ENCODE measurements at regions not wholly inside any gene's neighbourhood (a gene's known extent, or its start where the extent isn't known, plus 50 kb on each side); places are given as distances from the start of the nearest gene placed in this dataset.

DNA sequence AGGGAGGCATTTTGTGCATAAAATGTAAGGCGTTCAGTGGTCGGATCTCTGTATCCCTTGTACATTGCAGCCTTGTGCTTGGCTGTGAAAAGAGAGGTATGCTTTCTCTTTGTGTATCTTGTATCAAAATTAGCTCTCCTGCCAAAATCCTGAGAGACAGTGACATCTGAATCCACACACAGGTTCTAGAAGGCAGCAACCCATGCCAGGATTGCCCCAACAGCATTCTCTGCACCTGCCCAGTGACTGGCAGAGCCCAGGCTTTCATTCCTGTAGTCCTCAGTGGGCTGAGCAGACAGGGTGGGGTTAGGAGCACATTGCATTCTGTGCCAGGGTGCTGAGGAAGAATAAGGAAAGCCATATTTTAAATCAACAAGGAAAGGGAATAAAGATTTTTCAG lies 740.3 kb upstream of the RAB6C start:
- Histone ChIP-seq H3K9me3 (ENCODE audit: control insufficient read depth, insufficient read depth, low read length) (no peaks in the 10 kb centered on the region), H4K20me1 (ENCODE audit: control insufficient read depth, insufficient read depth, low read depth, low read length) (no peaks in the 10 kb centered on the region), H3F3A (ENCODE audit: control insufficient read depth, insufficient read depth) (no peaks in the 10 kb centered on the region), H3K4me2 (ENCODE audit: low read length) (no peak overlapping the region), H3K4me3 (ENCODE audit: low read length) (no peak overlapping the region), H3K36me3 (ENCODE audit: control insufficient read depth, low read length) (no peaks in the 10 kb centered on the region), H3K27me3 (ENCODE audit: control insufficient read depth, low read length) (no peaks in the 10 kb centered on the region), H3K27ac (ENCODE audit: low read depth, low read length) (no peak overlapping the region), H3K4me1 (ENCODE audit: control insufficient read depth, low read length) (no peaks in the 10 kb centered on the region), H3K79me2 (ENCODE audit: control insufficient read depth, low read length) (no peaks in the 10 kb centered on the region), H3K9me2 (replicated peaks; ENCODE audit: control insufficient read depth, low read length) (no peaks in the 10 kb centered on the region)
- TF ChIP-seq, protein P1, sequence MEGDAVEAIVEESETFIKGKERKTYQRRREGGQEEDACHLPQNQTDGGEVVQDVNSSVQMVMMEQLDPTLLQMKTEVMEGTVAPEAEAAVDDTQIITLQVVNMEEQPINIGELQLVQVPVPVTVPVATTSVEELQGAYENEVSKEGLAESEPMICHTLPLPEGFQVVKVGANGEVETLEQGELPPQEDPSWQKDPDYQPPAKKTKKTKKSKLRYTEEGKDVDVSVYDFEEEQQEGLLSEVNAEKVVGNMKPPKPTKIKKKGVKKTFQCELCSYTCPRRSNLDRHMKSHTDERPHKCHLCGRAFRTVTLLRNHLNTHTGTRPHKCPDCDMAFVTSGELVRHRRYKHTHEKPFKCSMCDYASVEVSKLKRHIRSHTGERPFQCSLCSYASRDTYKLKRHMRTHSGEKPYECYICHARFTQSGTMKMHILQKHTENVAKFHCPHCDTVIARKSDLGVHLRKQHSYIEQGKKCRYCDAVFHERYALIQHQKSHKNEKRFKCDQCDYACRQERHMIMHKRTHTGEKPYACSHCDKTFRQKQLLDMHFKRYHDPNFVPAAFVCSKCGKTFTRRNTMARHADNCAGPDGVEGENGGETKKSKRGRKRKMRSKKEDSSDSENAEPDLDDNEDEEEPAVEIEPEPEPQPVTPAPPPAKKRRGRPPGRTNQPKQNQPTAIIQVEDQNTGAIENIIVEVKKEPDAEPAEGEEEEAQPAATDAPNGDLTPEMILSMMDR (IDR thresholded peaks at IDR 0.05; ENCODE audit: low read depth, low read length, poor library complexity, severe bottlenecking), result no peak
- TF ChIP-seq EZH2phosphoT487 (IDR thresholded peaks at IDR 0.05; ENCODE audit: borderline replicate concordance, low read length), result no peak

DNA sequence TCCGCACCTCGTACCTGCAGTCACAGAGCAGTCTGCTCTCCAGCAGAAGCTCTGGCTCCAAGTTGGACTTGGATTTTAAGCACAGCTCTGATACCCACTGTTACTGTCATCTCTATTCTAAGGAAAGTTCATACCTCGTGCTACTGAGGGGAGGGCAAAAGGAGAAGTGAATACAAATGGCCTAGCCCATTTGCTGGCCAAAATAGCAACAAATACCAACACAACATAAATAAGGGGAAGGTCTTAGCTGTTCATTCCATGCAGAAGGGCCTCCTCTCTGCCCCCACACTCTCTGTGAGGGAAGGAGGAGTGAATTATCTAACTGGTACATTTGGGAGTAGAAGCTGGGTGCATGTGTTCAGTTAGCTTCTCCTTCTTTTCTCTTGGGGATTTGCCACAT lies 739.4 kb upstream of the RAB6C start:
- no peaks in the 10 kb centered on the region for H3K36me3 ChIP-seq (ENCODE audit: control insufficient read depth, low read length)
- H3K9me3 ChIP-seq (ENCODE audit: control insufficient read depth, insufficient read depth, low read length), result no peaks in the 10 kb centered on the region
- H3K27me3 ChIP-seq (ENCODE audit: control insufficient read depth, low read length), result no peaks in the 10 kb centered on the region
- H3F3A ChIP-seq (ENCODE audit: control insufficient read depth, insufficient read depth), result no peaks in the 10 kb centered on the region
- no peaks in the 10 kb centered on the region for H3K4me1 ChIP-seq (ENCODE audit: control insufficient read depth, low read length)
- no peaks in the 10 kb centered on the region for H4K20me1 ChIP-seq (ENCODE audit: control insufficient read depth, insufficient read depth, low read depth, low read length)
- no peaks in the 10 kb centered on the region for H3K79me2 ChIP-seq (ENCODE audit: control insufficient read depth, low read length)
- no peak overlapping the region for H3K27ac ChIP-seq (ENCODE audit: low read depth, low read length)
- no peak overlapping the region for H3K4me3 ChIP-seq (ENCODE audit: low read length)
- H3K4me2 ChIP-seq (ENCODE audit: low read length), result no peak overlapping the region
- TF ChIP-seq EZH2phosphoT487 (IDR thresholded peaks at IDR 0.05; ENCODE audit: borderline replicate concordance, low read length), result no peak
- TF ChIP-seq, protein P1 (IDR thresholded peaks at IDR 0.05; ENCODE audit: low read depth, low read length, poor library complexity, severe bottlenecking), result no peak
- no peaks in the 10 kb centered on the region for H3K9me2 ChIP-seq (replicated peaks; ENCODE audit: control insufficient read depth, low read length)

DNA sequence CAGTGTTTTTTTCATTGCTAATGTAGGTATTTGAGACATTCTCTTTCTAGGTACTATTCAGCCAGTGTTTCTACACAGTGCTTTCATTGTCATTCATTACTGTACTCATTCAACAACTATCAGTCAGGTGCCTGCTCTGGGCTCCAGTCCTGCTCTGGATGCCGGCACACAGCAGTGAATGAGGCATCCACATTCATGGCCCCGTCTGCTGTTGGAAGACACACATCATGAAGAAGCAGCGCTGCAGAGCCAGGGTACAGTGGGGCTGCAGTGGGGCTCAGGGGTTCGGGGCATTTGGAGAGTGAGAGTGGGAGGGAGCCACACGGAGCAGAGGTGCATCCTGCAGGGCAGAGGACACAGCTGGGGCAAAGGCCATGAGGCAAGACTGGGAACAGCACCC lies 737.2 kb upstream of the RAB6C start:
- no peak for TF ChIP-seq EZH2phosphoT487 (IDR thresholded peaks at IDR 0.05; ENCODE audit: borderline replicate concordance, low read length)
- TF ChIP-seq, protein P1 (IDR thresholded peaks at IDR 0.05; ENCODE audit: low read depth, low read length, poor library complexity, severe bottlenecking), result no peak
- no peak overlapping the region for H3K4me3 ChIP-seq (ENCODE audit: low read length)
- H4K20me1 ChIP-seq (ENCODE audit: control insufficient read depth, insufficient read depth, low read depth, low read length), result no peaks in the 10 kb centered on the region
- H3F3A ChIP-seq (ENCODE audit: control insufficient read depth, insufficient read depth), result no peaks in the 10 kb centered on the region
- no peaks in the 10 kb centered on the region for H3K36me3 ChIP-seq (ENCODE audit: control insufficient read depth, low read length)
- no peaks in the 10 kb centered on the region for H3K27me3 ChIP-seq (ENCODE audit: control insufficient read depth, low read length)
- H3K4me2 ChIP-seq (ENCODE audit: low read length), result no peak overlapping the region
- H3K4me1 ChIP-seq (ENCODE audit: control insufficient read depth, low read length), result no peaks in the 10 kb centered on the region
- H3K9me3 ChIP-seq (ENCODE audit: control insufficient read depth, insufficient read depth, low read length), result no peaks in the 10 kb centered on the region
- H3K27ac ChIP-seq (ENCODE audit: low read depth, low read length), result no peak overlapping the region
- H3K79me2 ChIP-seq (ENCODE audit: control insufficient read depth, low read length), result no peaks in the 10 kb centered on the region
- H3K9me2 ChIP-seq (replicated peaks; ENCODE audit: control insufficient read depth, low read length), result no peaks in the 10 kb centered on the region

DNA sequence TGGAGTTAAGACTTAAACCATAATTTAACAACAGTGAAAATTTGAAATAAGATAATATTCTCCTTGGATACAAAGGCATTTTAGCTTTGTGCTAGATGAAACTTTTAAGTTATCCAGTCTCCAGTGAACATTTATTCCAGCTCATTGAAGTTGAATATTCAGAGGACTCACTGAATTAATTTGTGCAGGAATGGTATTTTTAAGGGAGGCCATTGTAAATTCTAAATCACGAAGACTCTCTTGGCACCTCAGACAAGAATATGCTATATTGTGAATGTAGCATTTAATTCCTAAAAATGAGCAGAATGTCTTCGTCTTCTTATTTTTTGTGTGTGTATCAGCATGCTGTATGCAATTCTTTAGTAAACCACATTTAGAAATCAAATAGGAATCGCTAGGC lies 731.7 kb upstream of the RAB6C start:
- no peaks in the 10 kb centered on the region for H3K4me1 ChIP-seq (ENCODE audit: control insufficient read depth, low read length)
- H3K27ac ChIP-seq (ENCODE audit: low read depth, low read length), result no peak overlapping the region
- no peaks in the 10 kb centered on the region for H3K9me2 ChIP-seq (replicated peaks; ENCODE audit: control insufficient read depth, low read length)
- H4K20me1 ChIP-seq (ENCODE audit: control insufficient read depth, insufficient read depth, low read depth, low read length), result no peaks in the 10 kb centered on the region
- H3F3A ChIP-seq (ENCODE audit: control insufficient read depth, insufficient read depth), result no peaks in the 10 kb centered on the region
- H3K79me2 ChIP-seq (ENCODE audit: control insufficient read depth, low read length), result no peaks in the 10 kb centered on the region
- no peaks in the 10 kb centered on the region for H3K36me3 ChIP-seq (ENCODE audit: control insufficient read depth, low read length)
- no peak overlapping the region for H3K4me2 ChIP-seq (ENCODE audit: low read length)
- no peaks in the 10 kb centered on the region for H3K27me3 ChIP-seq (ENCODE audit: control insufficient read depth, low read length)
- no peak overlapping the region for H3K4me3 ChIP-seq (ENCODE audit: low read length)
- TF ChIP-seq, protein P1 (IDR thresholded peaks at IDR 0.05; ENCODE audit: low read depth, low read length, poor library complexity, severe bottlenecking), result no peak
- H3K9me3 ChIP-seq (ENCODE audit: control insufficient read depth, insufficient read depth, low read length), result no peaks in the 10 kb centered on the region

Measured in DOHH2 (cell line).